AG04450 (cell line): ENCODE measurements at regions not wholly inside any gene's neighbourhood (a gene's known extent, or its start where the extent isn't known, plus 50 kb on each side); places are given as distances from the start of the nearest gene placed in this dataset.

Experiments
- CTCF ChIA-PET: fragments of 300-600, 350-600 bp; formaldehyde crosslinking; extraction: SDS; loops from one replicate; lab custom pipeline; 2022; ENCODE audit warnings: antibody characterized with exemption, inconsistent platforms; lab: Charles Lee
- POLR2A ChIA-PET: fragments of 350-600 bp; formaldehyde crosslinking; extraction: SDS; loops from one replicate; lab custom pipeline; 2021; ENCODE audit warnings: antibody characterized with exemption, inconsistent platforms; lab: Yijun Ruan, JAX
- DNase-seq: peaks from one replicate; pipeline ENCODE4 v3.0.0-alpha.2; 2011; ENCODE audit warnings: low read depth, low spot score
- H3K27ac ChIP-seq: one replicate; pipeline ENCODE4 v1.5.1; 2012; ENCODE audit warnings: low read depth, low read length, control low read depth
- H3K27me3 ChIP-seq: one replicate; pipeline ENCODE4 v1.6.0; 2012; ENCODE audit warnings: low read length; ENCODE audit not compliant: control insufficient read depth, insufficient read depth
- H3K4me3 ChIP-seq: 2 replicates; pipeline ENCODE4 v1.5.1; 2011; ENCODE audit warnings: mild to moderate bottlenecking, low read depth, low read length, control low read depth
- H3K9me3 ChIP-seq: 2 replicates; pipeline ENCODE4 v1.5.1; 2012; ENCODE audit warnings: low read length; ENCODE audit not compliant: control insufficient read depth, insufficient read depth
- TF ChIP-seq, protein P1 (sequence below): IDR thresholded peaks from 2 replicates; pipeline ENCODE4 v1.5.1; 2011; ENCODE audit warnings: low read depth, low read length, control low read depth, inconsistent platforms

DNA sequence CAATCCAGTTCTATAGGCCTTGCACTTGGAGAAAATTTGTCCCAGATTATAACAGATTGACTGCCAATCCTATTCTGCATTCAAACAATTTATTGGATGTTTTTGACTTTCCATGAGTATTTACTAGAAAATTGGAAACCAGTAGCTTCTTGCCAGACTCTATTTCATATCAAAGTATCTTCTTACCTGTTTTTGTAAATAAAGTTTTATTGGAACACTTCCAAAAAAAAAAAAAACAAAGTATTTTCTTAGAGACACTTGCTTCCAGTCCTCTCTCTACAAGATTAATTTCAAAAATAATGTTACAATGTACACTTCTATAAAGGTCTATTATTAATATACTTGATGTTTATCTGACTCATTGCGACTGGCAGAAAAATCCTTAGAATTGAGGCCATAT, 209.2 kb upstream of the PCDH9 start:
- no peaks in the 10 kb centered on the region for H3K9me3 ChIP-seq
- TF ChIP-seq, protein P1, sequence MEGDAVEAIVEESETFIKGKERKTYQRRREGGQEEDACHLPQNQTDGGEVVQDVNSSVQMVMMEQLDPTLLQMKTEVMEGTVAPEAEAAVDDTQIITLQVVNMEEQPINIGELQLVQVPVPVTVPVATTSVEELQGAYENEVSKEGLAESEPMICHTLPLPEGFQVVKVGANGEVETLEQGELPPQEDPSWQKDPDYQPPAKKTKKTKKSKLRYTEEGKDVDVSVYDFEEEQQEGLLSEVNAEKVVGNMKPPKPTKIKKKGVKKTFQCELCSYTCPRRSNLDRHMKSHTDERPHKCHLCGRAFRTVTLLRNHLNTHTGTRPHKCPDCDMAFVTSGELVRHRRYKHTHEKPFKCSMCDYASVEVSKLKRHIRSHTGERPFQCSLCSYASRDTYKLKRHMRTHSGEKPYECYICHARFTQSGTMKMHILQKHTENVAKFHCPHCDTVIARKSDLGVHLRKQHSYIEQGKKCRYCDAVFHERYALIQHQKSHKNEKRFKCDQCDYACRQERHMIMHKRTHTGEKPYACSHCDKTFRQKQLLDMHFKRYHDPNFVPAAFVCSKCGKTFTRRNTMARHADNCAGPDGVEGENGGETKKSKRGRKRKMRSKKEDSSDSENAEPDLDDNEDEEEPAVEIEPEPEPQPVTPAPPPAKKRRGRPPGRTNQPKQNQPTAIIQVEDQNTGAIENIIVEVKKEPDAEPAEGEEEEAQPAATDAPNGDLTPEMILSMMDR, result no peak
- ChIA-PET CTCF (no interaction called here), POLR2A (no interaction called here)
- H3K27ac ChIP-seq, result no peak overlapping the region
- H3K27me3 ChIP-seq, result no peaks in the 10 kb centered on the region
- no peak for DNase-seq
- H3K4me3 ChIP-seq, result no peak overlapping the region

DNA sequence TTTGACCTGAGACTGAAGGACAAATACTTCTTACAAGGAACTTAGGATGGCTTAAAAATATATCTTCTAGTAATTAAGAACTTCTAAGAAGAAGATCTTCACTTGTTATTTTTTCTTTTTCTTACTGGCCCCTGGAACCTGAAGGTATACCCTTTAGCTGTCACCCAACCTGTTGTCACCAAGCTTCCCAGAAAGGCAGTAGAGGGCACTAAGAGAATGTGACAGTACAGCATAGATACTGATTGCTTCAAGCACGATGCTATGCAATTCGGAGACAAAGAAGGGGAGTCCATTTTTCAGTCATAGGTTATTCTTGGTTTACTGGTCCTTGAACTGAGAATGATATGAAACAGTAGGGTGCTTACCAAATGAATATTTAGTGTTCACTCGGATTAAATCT, 208.3 kb upstream of the PCDH9 start:
- TF ChIP-seq, protein P1, result no peak
- Histone ChIP-seq H3K9me3 (no peaks in the 10 kb centered on the region), H3K27me3 (no peaks in the 10 kb centered on the region), H3K27ac (no peak overlapping the region), H3K4me3 (no peak overlapping the region)
- no peak for DNase-seq
- POLR2A ChIA-PET, result no interaction called here
- CTCF ChIA-PET, result no interaction called here

DNA sequence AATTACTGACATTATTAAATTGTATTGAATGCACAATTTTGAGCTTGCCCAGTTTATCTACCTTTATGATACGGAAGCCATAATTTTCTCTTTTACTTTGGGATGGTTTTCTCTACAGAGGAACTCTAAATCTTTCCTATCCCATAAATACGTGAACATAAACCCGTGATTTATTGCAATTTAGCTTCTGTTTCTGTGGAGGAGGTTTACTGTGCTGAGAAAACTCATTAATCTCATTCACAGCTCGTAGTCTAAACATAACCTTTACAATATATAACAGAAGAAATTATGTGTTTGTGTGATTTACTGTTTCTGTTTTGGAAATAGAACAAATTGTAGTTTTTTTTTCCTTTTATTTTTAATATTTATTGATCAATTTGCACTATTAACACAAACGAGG, 207.1 kb upstream of the PCDH9 start:
- no peaks in the 10 kb centered on the region for H3K27me3 ChIP-seq
- ChIA-PET POLR2A (no interaction called here), CTCF (no interaction called here)
- H3K27ac ChIP-seq, result no peak overlapping the region
- H3K9me3 ChIP-seq, result no peaks in the 10 kb centered on the region
- no peak overlapping the region for H3K4me3 ChIP-seq
- no peak for DNase-seq
- TF ChIP-seq, protein P1, result no peak

DNA sequence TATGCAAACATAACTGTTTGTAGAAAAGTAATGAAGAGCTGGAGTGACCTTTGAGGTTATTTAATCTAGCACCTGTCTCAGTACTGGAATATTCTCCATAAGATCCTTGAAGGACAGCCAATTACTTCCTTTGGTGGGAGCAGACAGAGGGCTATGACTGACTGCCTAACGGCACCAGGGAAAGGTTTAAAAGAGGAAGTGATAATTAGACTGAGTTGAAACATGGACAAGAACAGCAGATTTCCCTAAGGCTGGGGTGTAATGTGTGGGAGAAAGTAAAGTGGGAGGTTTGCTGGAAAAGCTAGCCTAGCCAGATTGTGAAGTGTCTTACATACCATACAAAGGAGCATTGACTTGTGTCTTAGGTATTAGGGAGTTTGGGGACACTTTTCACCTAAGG, 191.3 kb upstream of the PCDH9 start:
- ChIA-PET POLR2A (no interaction called here), CTCF (interaction anchor here (0.6 kb wide), 1 partner anchor 1046 kb away, joined by 3 read pairs; no protein-coding TSS in a partner anchor)
- Histone ChIP-seq H3K27me3 (no peaks in the 10 kb centered on the region), H3K9me3 (no peaks in the 10 kb centered on the region), H3K27ac (no peak overlapping the region), H3K4me3 (no peak overlapping the region)
- TF ChIP-seq, protein P1, result no peak
- DNase-seq, result no peak

DNA sequence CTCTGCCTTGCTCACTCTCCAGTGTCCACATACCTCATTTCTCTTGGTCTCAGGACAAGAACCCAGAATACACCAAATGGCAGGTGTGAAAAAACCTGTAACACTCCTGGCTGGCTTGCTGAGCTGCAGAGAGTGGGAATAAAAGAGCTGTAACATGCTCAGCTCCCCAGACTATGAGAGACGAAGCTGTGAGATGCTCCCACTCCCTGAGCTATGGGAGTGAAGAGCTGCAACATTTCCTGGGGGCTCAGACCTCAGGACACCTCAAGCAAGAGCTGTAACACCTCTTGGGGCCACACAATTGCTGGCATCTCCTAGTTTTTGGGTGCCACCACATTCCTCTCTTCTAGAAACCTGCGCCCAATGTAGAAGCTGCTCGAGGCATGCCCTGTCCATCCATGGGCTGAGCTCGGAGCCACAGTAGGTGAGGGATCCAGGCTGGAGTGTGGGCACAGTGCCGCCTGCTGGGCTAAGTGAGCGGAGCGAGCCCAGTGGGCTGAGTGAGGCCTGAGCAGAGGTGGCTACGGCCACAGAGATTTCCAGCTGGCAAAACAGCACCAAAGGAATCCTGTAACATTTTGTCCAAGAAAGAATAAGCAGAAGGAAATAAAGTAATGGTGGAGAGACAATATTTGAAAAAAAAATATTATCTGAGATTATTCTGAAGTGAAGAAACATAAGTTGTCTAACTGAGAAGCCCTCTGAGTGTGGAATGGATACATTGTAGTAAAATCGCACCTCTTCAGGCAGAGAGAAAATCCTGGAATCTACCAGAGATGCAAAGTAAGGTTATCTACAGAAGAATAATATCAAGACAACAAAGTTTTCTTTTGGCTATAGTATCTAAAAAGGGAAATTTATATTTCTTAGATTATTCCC, 186.2 kb upstream of the PCDH9 start:
- Histone ChIP-seq H3K9me3 (no peaks in the 10 kb centered on the region), H3K27me3 (no peaks in the 10 kb centered on the region), H3K27ac (no peak overlapping the region), H3K4me3 (no peak overlapping the region)
- CTCF ChIA-PET, result interaction anchor here (0.6 to 1.9 kb wide), 21 partner anchors 8 to 798 kb away, joined by 3 to 18 read pairs (median 3); no protein-coding TSS in a partner anchor
- TF ChIP-seq, protein P1, result peak; percentile 80
- POLR2A ChIA-PET, result no interaction called here
- DNase-seq, result peak; percentile 2
